ENCODE measurements at regions not wholly inside any gene's neighbourhood (a gene's known extent, or its start where the extent isn't known, plus 50 kb on each side); places are given as distances from the start of the nearest gene placed in this dataset.

- no peak for TF ChIP-seq POLR2A (IDR thresholded peaks at IDR 0.05)
- TF ChIP-seq CTCF (IDR thresholded peaks at IDR 0.05), result no peak
- TF ChIP-seq EP300 (IDR thresholded peaks at IDR 0.05), result no peak
Observed at GRCh38 chr1:177824508-177824982, 145.3 kb downstream of the SEC16B start.

Measured in tibial nerve (tissue), 4 donors.